ENCODE measurements at regions not wholly inside any gene's neighbourhood (a gene's known extent, or its start where the extent isn't known, plus 50 kb on each side); places are given as distances from the start of the nearest gene placed in this dataset.
"Not testable (repeated sequence)": the region's sequence is repeated elsewhere in the genome, so short reads cannot be mapped to it uniquely, and the experiment has no call there.

DNA sequence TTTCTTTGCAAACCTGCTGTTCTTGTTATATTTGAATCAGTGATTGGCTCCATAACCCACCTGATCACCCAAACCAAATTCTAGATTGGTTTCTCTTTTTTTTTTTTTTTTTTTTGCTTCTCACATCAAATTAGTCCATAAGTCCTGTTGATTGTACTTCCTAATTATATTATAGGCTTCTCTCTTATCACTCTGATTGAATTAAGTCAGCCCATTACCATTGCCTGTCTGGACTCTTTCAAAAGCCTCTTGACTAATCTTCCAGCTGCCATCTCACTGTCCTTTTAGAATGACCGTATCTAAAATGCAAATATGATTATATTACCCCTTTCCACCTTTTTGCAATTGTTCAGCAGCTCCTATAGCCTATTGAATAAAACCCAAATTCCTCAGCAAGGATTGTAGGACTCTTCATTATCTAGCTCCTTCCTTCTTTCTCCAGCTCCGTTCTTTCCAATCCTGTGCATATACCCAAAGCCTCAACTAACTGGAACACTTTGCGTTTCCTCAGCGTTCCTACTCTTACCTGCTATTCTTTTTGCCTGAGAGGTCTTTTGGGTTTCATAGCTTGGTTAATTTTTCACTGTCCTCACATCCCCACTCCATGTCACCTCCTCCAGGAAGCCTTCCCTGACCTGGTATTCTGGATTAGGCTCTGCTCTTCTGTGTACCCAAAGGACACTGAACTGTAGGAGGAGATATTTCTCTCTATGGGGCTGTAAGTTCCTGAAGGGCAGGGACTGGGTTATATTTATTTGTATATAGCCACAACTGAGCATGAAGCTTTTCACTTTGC, 423.3 kb downstream of the TMEM135 start:
- H3K27ac ChIP-seq, result no peak overlapping the region

GRCh38 chr11:87460279-87460678, 422.5 kb downstream of the TMEM135 start:
- H3K27me3 ChIP-seq, result no peaks in the 10 kb centered on the region
- H3K4me2 ChIP-seq, result no peak overlapping the region
- H3K27ac ChIP-seq, result no peak overlapping the region
- H3K9me3 ChIP-seq (replicated peaks in 1 of 11), result no peaks in the 10 kb centered on the region
- TF ChIP-seq Cebpa-rat (IDR thresholded peaks at IDR 0.05), result no peak
- H3K4me3 ChIP-seq, result no peak overlapping the region
- no peak overlapping the region for H3K9ac ChIP-seq
- H4K20me1 ChIP-seq, result no peaks in the 10 kb centered on the region
- H3K36me3 ChIP-seq, result no peaks in the 10 kb centered on the region
- peaks cover 0 to 7% (median 0%) of the 10 kb centered on the region in 10 experiments; a peak in 1 of 20 replicates for H3K4me1 ChIP-seq

More for the DNA sequence above, 423.3 kb downstream of the TMEM135 start:
- Histone ChIP-seq H3K4me3 (no peak overlapping the region), H3K9ac (no peak overlapping the region), H3K36me3 (no peaks in the 10 kb centered on the region), H3K4me1 (peaks cover 0 to 7% (median 0%) of the 10 kb centered on the region in 10 experiments; a peak in 1 of 20 replicates), H3K4me2 (no peak overlapping the region), H4K20me1 (no peaks in the 10 kb centered on the region), H3K9me3 (replicated peaks in 1 of 11) (no peaks in the 10 kb centered on the region), H3K27me3 (no peaks in the 10 kb centered on the region)
- no peak for TF ChIP-seq Cebpa-rat (IDR thresholded peaks at IDR 0.05)

DNA sequence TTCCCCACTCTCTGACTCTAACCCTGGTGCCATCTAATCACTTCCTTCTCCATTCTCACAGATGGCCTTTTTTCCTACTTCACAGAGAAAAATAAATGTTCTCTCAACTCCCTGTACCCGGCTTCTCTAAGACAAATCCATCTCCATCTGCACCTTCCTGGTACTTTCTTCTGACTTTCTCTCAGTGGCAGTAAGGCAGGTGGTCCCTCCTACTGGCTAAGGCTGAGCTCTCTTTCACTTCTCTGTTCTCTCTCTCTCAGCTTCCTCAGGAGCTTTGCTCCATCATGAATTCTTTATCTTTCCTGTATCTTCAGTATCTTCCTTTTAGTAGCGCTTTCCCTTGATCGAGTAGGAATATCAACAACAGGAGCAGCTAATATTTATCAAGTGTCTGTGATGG, 421.6 kb downstream of the TMEM135 start:
- Histone ChIP-seq H3K4me2 (no peak overlapping the region), H3K4me1 (peaks cover 0 to 9% (median 0%) of the 10 kb centered on the region in 10 experiments; a peak in 3 of 20 replicates), H3K27ac (no peak overlapping the region), H4K20me1 (no peaks in the 10 kb centered on the region), H3K36me3 (no peaks in the 10 kb centered on the region), H3K9ac (no peak overlapping the region), H3K9me3 (replicated peaks in 1 of 11) (no peaks in the 10 kb centered on the region), H3K27me3 (no peaks in the 10 kb centered on the region), H3K4me3 (no peak overlapping the region)
- TF ChIP-seq Cebpa-rat (IDR thresholded peaks at IDR 0.05), result no peak

DNA sequence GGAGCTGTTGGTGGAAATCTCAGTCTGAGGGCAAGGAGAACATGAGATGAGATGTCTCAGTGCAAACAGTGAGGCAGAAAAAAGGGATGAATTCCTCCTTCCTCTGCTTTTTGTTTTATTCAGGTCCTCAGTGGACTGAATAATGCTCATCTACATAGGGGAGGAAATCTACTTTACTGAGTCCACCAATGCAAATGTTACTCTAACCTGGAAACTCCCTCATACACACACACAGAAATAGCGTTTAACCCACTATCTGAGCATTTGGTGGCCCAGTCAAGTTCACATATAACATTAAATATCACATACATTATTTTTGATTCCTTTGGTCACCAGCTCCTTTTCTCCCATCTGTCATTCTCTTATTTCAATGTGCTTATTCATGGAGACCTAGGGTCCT, 418.8 kb downstream of the TMEM135 start:
- Histone ChIP-seq H3K4me3 (no peak overlapping the region), H3K4me1 (peaks cover 0 to 14% (median 0%) of the 10 kb centered on the region in 10 experiments; a peak in 4 of 20 replicates), H3K27me3 (no peaks in the 10 kb centered on the region), H3K9me3 (replicated peaks in 1 of 11) (no peaks in the 10 kb centered on the region), H4K20me1 (no peaks in the 10 kb centered on the region; a peak in 1 of 22 replicates), H3K9ac (no peak overlapping the region), H3K27ac (no peak overlapping the region), H3K36me3 (no peaks in the 10 kb centered on the region), H3K4me2 (no peak overlapping the region)
- no peak for TF ChIP-seq Cebpa-rat (IDR thresholded peaks at IDR 0.05)

DNA sequence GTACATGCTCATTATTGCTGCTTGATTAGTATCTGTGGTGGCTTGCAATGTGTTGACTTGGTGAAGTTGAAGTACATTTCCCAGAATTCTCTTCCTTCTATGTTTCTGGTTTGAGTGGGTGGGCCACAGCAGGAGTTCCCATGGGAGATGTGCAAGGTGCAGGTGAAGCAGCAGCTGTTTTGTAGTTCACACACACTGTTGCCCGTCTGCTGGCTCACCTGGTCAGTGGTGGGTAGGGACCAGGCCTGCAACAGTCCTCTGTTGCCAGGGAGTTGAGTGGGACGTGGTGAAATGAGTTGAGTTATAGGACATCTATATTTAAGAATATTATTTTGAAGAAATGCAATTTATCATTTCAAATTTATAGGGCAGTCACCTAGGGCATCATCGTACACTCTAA, 417.4 kb downstream of the TMEM135 start:
- Histone ChIP-seq H3K9me3 (replicated peaks in 1 of 11) (no peaks in the 10 kb centered on the region), H3K4me3 (no peak overlapping the region), H3K9ac (no peak overlapping the region), H3K4me2 (no peak overlapping the region), H3K36me3 (no peaks in the 10 kb centered on the region), H3K27ac (no peak overlapping the region), H3K4me1 (peaks cover 0 to 14% (median 0%) of the 10 kb centered on the region in 10 experiments; a peak in 4 of 20 replicates), H4K20me1 (no peaks in the 10 kb centered on the region; a peak in 1 of 22 replicates), H3K27me3 (no peaks in the 10 kb centered on the region)
- TF ChIP-seq Cebpa-rat (IDR thresholded peaks at IDR 0.05), result no peak

DNA sequence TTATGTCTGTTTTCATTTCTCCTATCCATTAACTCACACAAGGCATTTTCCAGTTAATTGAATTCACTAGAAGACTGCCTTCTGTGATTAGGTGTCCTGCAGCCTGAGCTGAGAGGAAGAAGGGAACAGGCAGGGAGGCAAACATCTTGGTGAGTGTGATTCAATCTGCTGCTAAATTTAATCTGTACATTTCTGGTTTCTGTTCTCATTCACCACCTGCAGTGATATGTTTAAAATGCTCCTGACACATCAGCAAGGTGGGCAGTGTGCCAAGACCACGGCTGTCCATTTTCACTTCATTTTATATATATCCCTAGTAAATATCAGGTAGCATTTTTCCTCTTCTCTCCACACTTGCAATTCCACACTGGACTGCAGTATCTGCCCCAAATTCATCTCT, 416.5 kb downstream of the TMEM135 start:
- Histone ChIP-seq H3K9ac (no peak overlapping the region), H3K27me3 (no peaks in the 10 kb centered on the region), H3K36me3 (no peaks in the 10 kb centered on the region), H3K9me3 (replicated peaks in 1 of 11) (no peaks in the 10 kb centered on the region), H3K27ac (no peak overlapping the region), H3K4me2 (peak overlapping the region in 4 of 11 experiments; percentile 6 to 25 (median 13); a peak in 2 of 22 replicates), H3K4me1 (peaks cover 0 to 10% (median 0%) of the 10 kb centered on the region in 10 experiments; a peak in 4 of 20 replicates), H3K4me3 (no peak overlapping the region), H4K20me1 (no peaks in the 10 kb centered on the region; a peak in 1 of 22 replicates)
- TF ChIP-seq Cebpa-rat (IDR thresholded peaks at IDR 0.05), result no peak

GRCh38 chr11:87453531-87454089, 415.9 kb downstream of the TMEM135 start:
- no peak overlapping the region for H3K9ac ChIP-seq
- H4K20me1 ChIP-seq, result no peaks in the 10 kb centered on the region; a peak in 1 of 22 replicates
- no peaks in the 10 kb centered on the region for H3K27me3 ChIP-seq
- no peak overlapping the region for H3K27ac ChIP-seq
- H3K36me3 ChIP-seq, result no peaks in the 10 kb centered on the region
- peaks cover 0 to 7% (median 0%) of the 10 kb centered on the region in 10 experiments; a peak in 4 of 20 replicates for H3K4me1 ChIP-seq
- H3K4me2 ChIP-seq, result peak overlapping the region in 3 of 11 experiments; percentile 6 to 25 (median 11); a peak in 2 of 22 replicates
- TF ChIP-seq Cebpa-rat (IDR thresholded peaks at IDR 0.05), result no peak
- H3K9me3 ChIP-seq (replicated peaks in 1 of 11), result no peaks in the 10 kb centered on the region
- H3K4me3 ChIP-seq, result no peak overlapping the region

- not testable (repeated sequence) for H3K4me1 ChIP-seq; H3K4me3 ChIP-seq; H3K9ac ChIP-seq; H3K4me2 ChIP-seq; H3K36me3 ChIP-seq; H4K20me1 ChIP-seq; H3K9me3 ChIP-seq (replicated peaks in 1 of 11); H3K27me3 ChIP-seq; H3K27ac ChIP-seq
These were observed 414.3 kb downstream of the TMEM135 start for GRCh38 chr11:87452025-87452424.

DNA sequence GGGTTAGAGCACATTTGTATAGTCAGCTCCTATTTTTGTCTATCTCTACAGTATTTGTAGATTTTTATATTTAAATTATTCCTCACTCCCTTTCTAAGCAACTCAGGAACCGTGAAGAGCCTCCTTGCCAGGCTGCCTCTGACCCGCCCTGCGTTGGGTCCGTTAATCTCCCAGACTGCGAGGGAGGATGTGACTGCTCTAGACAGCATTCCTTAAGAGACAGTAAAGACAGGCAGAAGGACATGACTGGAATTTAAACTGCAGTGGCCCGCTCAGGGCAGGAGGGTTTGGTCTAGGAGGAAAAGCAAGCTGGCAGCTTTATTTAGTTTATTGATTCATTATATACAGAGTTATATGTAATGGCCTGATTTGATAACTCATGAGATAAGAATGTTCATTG, 413.7 kb downstream of the TMEM135 start:
- H3K27ac ChIP-seq, result no peak overlapping the region
- no peaks in the 10 kb centered on the region for H3K27me3 ChIP-seq
- peaks cover 0 to 7% (median 0%) of the 10 kb centered on the region in 10 experiments; a peak in 4 of 20 replicates for H3K4me1 ChIP-seq
- TF ChIP-seq Cebpa-rat (IDR thresholded peaks at IDR 0.05), result no peak
- no peak overlapping the region for H3K4me2 ChIP-seq
- H3K9ac ChIP-seq, result no peak overlapping the region
- H3K4me3 ChIP-seq, result no peak overlapping the region
- no peaks in the 10 kb centered on the region; a peak in 1 of 22 replicates for H4K20me1 ChIP-seq
- H3K36me3 ChIP-seq, result no peaks in the 10 kb centered on the region
- H3K9me3 ChIP-seq (replicated peaks in 1 of 11), result no peaks in the 10 kb centered on the region
